Activated T-cell treated with anti-CD3 and anti-CD28 coated beads, Interleukin-2, amount 50 U/mL, for 24 hours (primary cell): ENCODE measurements at regions not wholly inside any gene's neighbourhood (a gene's known extent, or its start where the extent isn't known, plus 50 kb on each side); places are given as distances from the start of the nearest gene placed in this dataset.
"Not testable (repeated sequence)": the region's sequence is repeated elsewhere in the genome, so short reads cannot be mapped to it uniquely, and the experiment has no call there.

ENCODE experiments used
- DNase-seq: peaks from one replicate; pipeline ENCODE4 v3.0.0-alpha.2; 2020
- H3K27ac Mint-ChIP-seq: 2 replicates; pipeline ENCODE4 v1.8.0; 2020; ENCODE audit warnings: mild to moderate bottlenecking, mixed read lengths
- H3K27me3 Mint-ChIP-seq: 2 replicates; pipeline ENCODE4 v1.8.0; 2020; ENCODE audit warnings: mixed read lengths
- H3K36me3 Mint-ChIP-seq: 2 replicates; pipeline ENCODE4 v1.8.0; 2020; ENCODE audit warnings: low read depth, mixed read lengths
- H3K4me1 Mint-ChIP-seq: 2 replicates; pipeline ENCODE4 v1.8.0; 2020; ENCODE audit warnings: low read depth, mixed read lengths
- H3K4me3 Mint-ChIP-seq: 2 replicates; pipeline ENCODE4 v1.8.0; 2020; ENCODE audit warnings: mild to moderate bottlenecking, moderate library complexity, mixed read lengths
- H3K9me3 Mint-ChIP-seq: 2 replicates; pipeline ENCODE4 v1.8.0; 2020; ENCODE audit warnings: mixed read lengths

GRCh38 chr13:87976650-87977049, 305.5 kb downstream of the SLITRK5 start:
- not testable (repeated sequence) for H3K4me1 Mint-ChIP-seq, H3K36me3 Mint-ChIP-seq, H3K27ac Mint-ChIP-seq, H3K4me3 Mint-ChIP-seq, DNase-seq, H3K9me3 Mint-ChIP-seq, H3K27me3 Mint-ChIP-seq

DNA sequence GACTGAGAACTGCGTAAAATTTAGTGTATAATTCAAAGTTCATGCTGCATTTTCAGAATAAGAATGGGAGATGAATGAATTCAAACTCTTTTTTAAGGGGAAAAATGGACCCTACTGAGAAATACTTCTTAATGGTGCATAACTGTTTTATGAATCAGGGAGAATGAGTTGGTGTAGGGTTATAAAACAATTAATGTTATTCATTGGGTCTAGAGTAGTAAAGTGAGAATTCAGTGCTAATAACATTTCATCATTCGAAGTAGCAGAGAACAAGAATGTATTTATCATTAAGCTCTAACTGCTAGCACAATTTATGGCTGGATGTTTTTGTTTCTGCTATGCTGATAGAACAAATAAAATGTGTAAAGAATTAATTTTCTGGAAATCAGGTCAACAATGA, 310.2 kb downstream of the SLITRK5 start:
- no peaks in the 10 kb centered on the region for H3K27me3 Mint-ChIP-seq
- no peaks in the 10 kb centered on the region for H3K9me3 Mint-ChIP-seq
- H3K4me1 Mint-ChIP-seq: no peaks in the 10 kb centered on the region
- H3K4me3 Mint-ChIP-seq: no peak overlapping the region
- DNase-seq: no peak
- no peaks in the 10 kb centered on the region for H3K36me3 Mint-ChIP-seq
- no peak overlapping the region for H3K27ac Mint-ChIP-seq

GRCh38 chr13:87982400-87982799, 311.2 kb downstream of the SLITRK5 start:
- H3K27me3 Mint-ChIP-seq: no peaks in the 10 kb centered on the region
- no peak overlapping the region for H3K4me3 Mint-ChIP-seq
- H3K36me3 Mint-ChIP-seq: no peaks in the 10 kb centered on the region
- no peak for DNase-seq
- no peak overlapping the region for H3K27ac Mint-ChIP-seq
- peaks cover 4% of the 10 kb centered on the region for H3K9me3 Mint-ChIP-seq
- no peaks in the 10 kb centered on the region for H3K4me1 Mint-ChIP-seq

GRCh38 chr13:87986639-87987250, 315.6 kb downstream of the SLITRK5 start:
- Mint-ChIP-seq H3K36me3 (no peaks in the 10 kb centered on the region), H3K4me1 (no peaks in the 10 kb centered on the region), H3K9me3 (peaks cover 4% of the 10 kb centered on the region), H3K27ac (no peak overlapping the region), H3K27me3 (no peaks in the 10 kb centered on the region), H3K4me3 (no peak overlapping the region)
- no peak for DNase-seq

GRCh38 chr13:87998081-87998480, 326.9 kb downstream of the SLITRK5 start:
- DNase-seq: no peak
- Mint-ChIP-seq H3K4me3 (no peak overlapping the region), H3K4me1 (no peaks in the 10 kb centered on the region)

DNA sequence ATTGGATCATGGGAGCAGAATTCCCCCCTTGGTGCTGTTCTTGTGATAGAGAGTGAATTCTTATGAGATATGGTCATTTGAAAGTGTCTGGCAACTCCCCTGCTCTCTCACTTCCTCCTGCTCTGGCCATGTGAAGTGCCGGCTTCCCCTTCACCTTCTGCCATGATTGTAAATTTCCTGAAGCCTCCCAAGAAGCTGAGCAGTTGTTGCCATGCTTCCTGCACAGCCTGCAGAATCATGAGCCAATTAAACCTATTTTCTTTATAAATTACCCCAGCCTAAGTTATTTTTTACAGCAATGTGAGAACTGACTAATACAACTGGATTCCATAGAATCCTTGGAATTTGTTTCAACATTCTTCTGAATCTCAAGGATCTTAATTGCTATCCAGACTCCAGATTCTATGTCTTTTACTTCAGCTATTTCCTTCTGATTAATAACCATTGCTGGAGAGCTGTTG, 328.1 kb downstream of the SLITRK5 start:
- Mint-ChIP-seq H3K9me3 (no peaks in the 10 kb centered on the region), H3K4me3 (no peak overlapping the region), H3K36me3 (no peaks in the 10 kb centered on the region), H3K4me1 (no peaks in the 10 kb centered on the region), H3K27ac (no peak overlapping the region), H3K27me3 (no peaks in the 10 kb centered on the region)
- no peak for DNase-seq

More at GRCh38 chr13:87998081-87998480, 326.9 kb downstream of the SLITRK5 start:
- Mint-ChIP-seq H3K27ac (no peak overlapping the region), H3K9me3 (no peaks in the 10 kb centered on the region), H3K27me3 (no peaks in the 10 kb centered on the region), H3K36me3 (no peaks in the 10 kb centered on the region)

DNA sequence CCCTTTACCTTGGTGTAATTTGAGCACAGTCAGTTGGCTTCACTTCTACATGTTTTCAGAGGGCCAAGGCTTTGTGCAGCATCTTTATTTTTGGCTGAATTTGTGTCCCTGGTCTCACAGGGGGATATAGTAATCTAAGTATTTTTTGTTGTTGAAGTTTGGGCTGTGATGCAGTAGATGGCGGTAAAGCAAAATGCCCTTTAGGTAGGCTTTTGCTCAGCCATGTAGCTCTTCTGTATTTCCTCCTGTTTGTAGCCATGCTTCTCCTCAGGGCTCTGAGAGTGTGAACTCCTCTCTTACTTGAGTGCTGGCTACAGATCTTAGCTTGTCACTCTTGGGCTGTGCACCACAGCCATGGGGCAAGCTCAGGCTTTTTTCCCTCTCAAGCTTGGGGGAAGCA, 328.6 kb downstream of the SLITRK5 start:
- Mint-ChIP-seq H3K27me3 (no peaks in the 10 kb centered on the region), H3K4me1 (no peaks in the 10 kb centered on the region), H3K36me3 (no peaks in the 10 kb centered on the region), H3K4me3 (no peak overlapping the region), H3K27ac (no peak overlapping the region), H3K9me3 (no peaks in the 10 kb centered on the region)
- DNase-seq: no peak

- H3K27me3 Mint-ChIP-seq: no peaks in the 10 kb centered on the region
- H3K36me3 Mint-ChIP-seq: no peaks in the 10 kb centered on the region
- no peaks in the 10 kb centered on the region for H3K4me1 Mint-ChIP-seq
- H3K4me3 Mint-ChIP-seq: no peak overlapping the region
- H3K27ac Mint-ChIP-seq: no peak overlapping the region
- DNase-seq: no peak
- no peaks in the 10 kb centered on the region for H3K9me3 Mint-ChIP-seq
Measured at GRCh38 chr13:88000239-88000638, 329.1 kb downstream of the SLITRK5 start.

- Mint-ChIP-seq H3K9me3 (no peaks in the 10 kb centered on the region), H3K4me3 (no peak overlapping the region), H3K36me3 (no peaks in the 10 kb centered on the region), H3K27me3 (no peaks in the 10 kb centered on the region), H3K27ac (no peak overlapping the region), H3K4me1 (no peaks in the 10 kb centered on the region)
- no peak for DNase-seq
Measured at GRCh38 chr13:88000787-88001186, 329.6 kb downstream of the SLITRK5 start.

GRCh38 chr13:88005188-88005587, 334.0 kb downstream of the SLITRK5 start:
- Mint-ChIP-seq H3K27ac (no peak overlapping the region), H3K4me1 (no peaks in the 10 kb centered on the region), H3K4me3 (no peak overlapping the region), H3K36me3 (no peaks in the 10 kb centered on the region), H3K27me3 (no peaks in the 10 kb centered on the region), H3K9me3 (no peaks in the 10 kb centered on the region)
- DNase-seq: no peak

GRCh38 chr13:88014527-88014926, 343.4 kb downstream of the SLITRK5 start:
- no peak for DNase-seq
- no peak overlapping the region for H3K4me3 Mint-ChIP-seq
- H3K4me1 Mint-ChIP-seq: no peaks in the 10 kb centered on the region
- no peak overlapping the region for H3K27ac Mint-ChIP-seq
- peaks cover 18% of the 10 kb centered on the region for H3K9me3 Mint-ChIP-seq
- H3K36me3 Mint-ChIP-seq: no peaks in the 10 kb centered on the region
- H3K27me3 Mint-ChIP-seq: no peaks in the 10 kb centered on the region

GRCh38 chr13:88022431-88023208, 351.4 kb downstream of the SLITRK5 start:
- no peak overlapping the region for H3K27ac Mint-ChIP-seq
- no peaks in the 10 kb centered on the region for H3K4me1 Mint-ChIP-seq
- no peak overlapping the region for H3K4me3 Mint-ChIP-seq
- H3K36me3 Mint-ChIP-seq: no peaks in the 10 kb centered on the region
- H3K27me3 Mint-ChIP-seq: no peaks in the 10 kb centered on the region
- DNase-seq: no peak
- H3K9me3 Mint-ChIP-seq: peaks cover 10% of the 10 kb centered on the region

DNA sequence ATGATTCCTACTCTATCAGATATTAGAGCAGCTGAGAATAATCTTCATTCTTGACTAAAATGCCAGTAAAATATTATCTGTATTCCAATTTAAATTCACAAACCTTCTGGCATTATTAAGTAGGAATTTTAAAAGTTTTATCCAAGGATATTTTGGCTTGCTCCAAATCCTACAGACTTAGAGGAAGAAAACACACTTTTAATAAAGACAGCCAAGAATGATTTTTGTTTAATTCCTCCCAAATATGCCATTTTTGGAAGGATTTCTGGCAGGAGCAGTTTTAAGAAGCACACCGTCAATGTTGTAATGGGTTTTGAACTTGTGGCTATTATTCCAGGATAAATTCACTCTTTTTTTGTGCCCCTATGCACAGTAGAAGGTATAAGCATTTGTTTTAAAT, 355.1 kb downstream of the SLITRK5 start:
- Mint-ChIP-seq H3K27ac (no peak overlapping the region), H3K27me3 (no peaks in the 10 kb centered on the region), H3K9me3 (no peaks in the 10 kb centered on the region), H3K4me3 (no peak overlapping the region), H3K4me1 (no peaks in the 10 kb centered on the region), H3K36me3 (no peaks in the 10 kb centered on the region)
- no peak for DNase-seq

DNA sequence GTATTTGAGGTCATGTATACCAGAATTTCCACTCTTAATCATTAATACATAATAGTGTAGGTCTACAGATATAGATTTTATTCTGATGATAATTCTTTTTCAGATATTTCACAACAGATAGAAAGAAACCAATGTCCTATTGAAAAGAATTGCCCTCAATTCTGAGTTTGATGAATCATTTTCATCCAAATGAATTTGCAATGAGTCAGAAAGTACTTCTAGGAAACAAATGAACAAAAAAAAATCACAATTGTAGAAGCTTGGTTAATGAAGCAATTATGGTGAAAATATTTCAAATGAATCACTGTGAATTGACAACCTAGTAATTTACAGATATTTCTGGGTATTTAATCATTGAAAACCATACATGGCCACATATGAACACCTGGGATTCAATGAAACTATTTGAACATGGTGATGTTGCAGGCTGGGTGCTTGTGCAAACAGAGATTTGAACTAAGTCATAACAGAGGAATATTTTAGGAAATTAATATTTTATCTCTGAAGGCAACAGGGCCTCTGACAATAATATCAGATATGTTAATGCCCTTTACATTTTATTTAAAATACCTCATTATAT, 360.9 kb downstream of the SLITRK5 start:
- Mint-ChIP-seq H3K4me1 (no peaks in the 10 kb centered on the region), H3K9me3 (peaks cover 3% of the 10 kb centered on the region), H3K27ac (no peak overlapping the region), H3K36me3 (no peaks in the 10 kb centered on the region), H3K4me3 (no peak overlapping the region), H3K27me3 (no peaks in the 10 kb centered on the region)
- DNase-seq: no peak

GRCh38 chr13:88036205-88036604, 365.0 kb downstream of the SLITRK5 start:
- H3K36me3 Mint-ChIP-seq, DNase-seq, H3K9me3 Mint-ChIP-seq, H3K4me1 Mint-ChIP-seq, H3K4me3 Mint-ChIP-seq, H3K27me3 Mint-ChIP-seq, H3K27ac Mint-ChIP-seq: not testable (repeated sequence)
